BJ (cell line): ENCODE measurements at regions not wholly inside any gene's neighbourhood (a gene's known extent, or its start where the extent isn't known, plus 50 kb on each side); places are given as distances from the start of the nearest gene placed in this dataset.

Experiments used
- CTCF ChIA-PET: fragments of 350-600 bp; formaldehyde crosslinking; extraction: SDS; loops from one replicate; lab custom pipeline; 2021; ENCODE audit warnings: antibody characterized with exemption, inconsistent platforms; lab: Yijun Ruan, JAX
- POLR2A ChIA-PET: fragments of 300-600 bp; sonication (Branson Sonifier 250); formaldehyde crosslinking; extraction: SDS; loops from one replicate; lab custom pipeline; 2021; ENCODE audit warnings: antibody characterized with exemption; lab: Charles Lee
- DNase-seq: peaks from one replicate; pipeline ENCODE4 v3.0.0-alpha.2; 2011; ENCODE audit warnings: low read depth
- H3K27me3 ChIP-seq: 2 replicates; pipeline ENCODE4 v1.6.0; 2011; ENCODE audit warnings: low read length; ENCODE audit not compliant: control insufficient read depth, insufficient read depth
- H3K36me3 ChIP-seq: 2 replicates; pipeline ENCODE4 v1.5.1; 2011; ENCODE audit warnings: low read length; ENCODE audit not compliant: control insufficient read depth, insufficient read depth
- H3K4me3 ChIP-seq: 2 replicates; pipeline ENCODE4 v1.5.1; 2011; ENCODE audit warnings: low read depth, mild to moderate bottlenecking, control low read depth, low read length
- TF ChIP-seq, protein P1 (sequence below): IDR thresholded peaks from 2 replicates; pipeline ENCODE4 v1.5.1; 2011; ENCODE audit warnings: low read depth, mild to moderate bottlenecking, control low read depth, inconsistent platforms, low read length, moderate library complexity; ENCODE audit not compliant: insufficient read depth

DNA sequence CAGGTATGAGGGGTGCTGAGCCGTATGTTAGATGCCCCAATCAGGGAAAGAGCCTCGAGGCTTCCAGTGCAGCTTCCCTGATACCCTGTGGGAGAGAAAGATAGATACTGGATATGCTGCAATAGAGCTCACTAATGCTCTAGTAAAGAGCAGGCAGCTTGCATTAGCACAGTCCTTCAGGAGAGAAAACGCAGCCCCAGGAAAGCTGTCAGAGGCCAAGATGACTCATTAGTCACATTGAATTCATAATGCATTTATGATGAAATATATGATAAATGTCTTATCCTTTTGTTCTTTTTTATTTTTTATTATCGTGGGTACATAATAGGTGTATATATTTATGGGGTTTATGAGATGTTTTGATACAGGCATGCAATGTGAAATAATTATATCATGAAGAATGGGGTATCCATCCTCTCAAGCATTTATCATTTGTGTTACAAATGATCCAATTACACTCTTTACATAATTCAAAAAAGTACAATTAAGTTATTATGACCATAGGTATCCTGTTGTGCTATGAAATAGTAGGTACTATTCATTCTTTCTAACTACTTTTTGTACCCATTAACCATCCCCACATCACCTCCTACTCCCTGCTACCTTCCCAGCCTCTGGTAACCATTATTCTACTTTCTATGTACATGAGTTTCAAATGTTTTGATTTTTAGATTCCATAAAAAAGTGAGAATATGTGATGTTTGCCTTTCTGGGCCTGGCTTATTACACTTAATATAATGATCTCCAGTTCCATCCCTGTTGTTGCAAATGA, 94.5 kb upstream of the TOP3B start:
- no peak for DNase-seq
- Histone ChIP-seq H3K36me3 (no peaks in the 10 kb centered on the region), H3K4me3 (no peak overlapping the region), H3K27me3 (peaks cover 8% of the 10 kb centered on the region)
- TF ChIP-seq, protein P1, sequence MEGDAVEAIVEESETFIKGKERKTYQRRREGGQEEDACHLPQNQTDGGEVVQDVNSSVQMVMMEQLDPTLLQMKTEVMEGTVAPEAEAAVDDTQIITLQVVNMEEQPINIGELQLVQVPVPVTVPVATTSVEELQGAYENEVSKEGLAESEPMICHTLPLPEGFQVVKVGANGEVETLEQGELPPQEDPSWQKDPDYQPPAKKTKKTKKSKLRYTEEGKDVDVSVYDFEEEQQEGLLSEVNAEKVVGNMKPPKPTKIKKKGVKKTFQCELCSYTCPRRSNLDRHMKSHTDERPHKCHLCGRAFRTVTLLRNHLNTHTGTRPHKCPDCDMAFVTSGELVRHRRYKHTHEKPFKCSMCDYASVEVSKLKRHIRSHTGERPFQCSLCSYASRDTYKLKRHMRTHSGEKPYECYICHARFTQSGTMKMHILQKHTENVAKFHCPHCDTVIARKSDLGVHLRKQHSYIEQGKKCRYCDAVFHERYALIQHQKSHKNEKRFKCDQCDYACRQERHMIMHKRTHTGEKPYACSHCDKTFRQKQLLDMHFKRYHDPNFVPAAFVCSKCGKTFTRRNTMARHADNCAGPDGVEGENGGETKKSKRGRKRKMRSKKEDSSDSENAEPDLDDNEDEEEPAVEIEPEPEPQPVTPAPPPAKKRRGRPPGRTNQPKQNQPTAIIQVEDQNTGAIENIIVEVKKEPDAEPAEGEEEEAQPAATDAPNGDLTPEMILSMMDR = no peak
- CTCF ChIA-PET = no interaction called here
- POLR2A ChIA-PET = no interaction called here

DNA sequence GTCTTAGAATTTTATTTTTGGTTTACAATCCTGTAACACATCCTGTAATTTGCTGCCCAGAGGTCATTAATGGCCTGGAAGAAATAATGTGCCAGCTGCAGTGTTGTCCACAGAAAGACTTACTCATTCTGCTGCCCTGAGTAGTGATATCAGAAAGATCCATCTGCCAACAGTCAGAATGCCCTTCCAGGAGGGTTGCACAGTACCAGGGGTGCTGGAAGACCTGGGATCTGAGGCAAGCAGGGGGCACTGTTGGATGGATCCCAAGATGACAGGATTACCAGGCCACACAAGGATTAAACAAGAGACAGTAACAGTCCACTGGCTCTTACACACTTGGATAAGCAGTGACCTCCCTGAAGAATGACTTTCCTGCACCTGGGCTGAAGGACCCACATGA, 93.8 kb upstream of the TOP3B start:
- Histone ChIP-seq H3K36me3 (no peaks in the 10 kb centered on the region), H3K4me3 (no peak overlapping the region), H3K27me3 (peaks cover 10% of the 10 kb centered on the region)
- TF ChIP-seq, protein P1 = no peak
- POLR2A ChIA-PET = no interaction called here
- DNase-seq = no peak
- CTCF ChIA-PET = no interaction called here

DNA sequence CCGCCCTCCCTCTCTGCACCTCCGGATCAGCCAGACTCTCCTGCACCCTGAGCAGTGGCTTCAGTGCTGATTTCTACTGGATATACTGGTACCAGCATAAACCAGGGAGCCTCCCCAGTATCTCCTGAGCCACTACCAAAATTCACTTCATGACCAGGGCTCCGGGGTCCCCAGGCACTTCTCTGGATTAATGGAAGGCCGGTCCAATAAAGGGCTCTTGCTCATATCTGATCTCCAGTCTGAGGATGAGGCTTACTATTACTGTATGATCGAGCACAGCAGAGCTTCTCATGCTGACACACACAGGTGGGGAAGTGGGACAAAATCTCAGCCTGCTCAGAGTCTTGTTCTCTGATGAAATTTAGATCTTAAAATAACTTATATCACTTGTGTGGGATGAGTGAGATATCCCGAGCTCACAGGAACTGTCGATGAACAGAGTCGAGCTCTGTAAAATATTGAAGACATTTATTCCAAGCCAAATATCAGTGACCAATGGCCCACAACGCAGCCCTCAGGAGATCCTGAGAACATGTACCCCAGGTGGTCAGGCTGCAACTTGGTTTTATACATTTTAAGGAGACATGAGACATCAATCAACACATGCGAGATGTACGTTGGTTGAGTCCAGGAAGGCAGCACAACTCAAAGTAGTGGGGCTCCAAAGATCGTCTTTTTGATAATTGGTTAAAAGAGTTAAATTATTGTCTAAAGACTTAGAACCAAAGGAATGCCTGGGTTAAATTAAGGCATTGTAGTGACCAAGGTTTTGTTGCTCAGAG, 93.0 kb upstream of the TOP3B start:
- H3K4me3 ChIP-seq = no peak overlapping the region
- ChIA-PET POLR2A (no interaction called here), CTCF (no interaction called here)
- no peak for DNase-seq
- no peaks in the 10 kb centered on the region for H3K36me3 ChIP-seq
- TF ChIP-seq, protein P1 = no peak
- H3K27me3 ChIP-seq = peaks cover 10% of the 10 kb centered on the region

DNA sequence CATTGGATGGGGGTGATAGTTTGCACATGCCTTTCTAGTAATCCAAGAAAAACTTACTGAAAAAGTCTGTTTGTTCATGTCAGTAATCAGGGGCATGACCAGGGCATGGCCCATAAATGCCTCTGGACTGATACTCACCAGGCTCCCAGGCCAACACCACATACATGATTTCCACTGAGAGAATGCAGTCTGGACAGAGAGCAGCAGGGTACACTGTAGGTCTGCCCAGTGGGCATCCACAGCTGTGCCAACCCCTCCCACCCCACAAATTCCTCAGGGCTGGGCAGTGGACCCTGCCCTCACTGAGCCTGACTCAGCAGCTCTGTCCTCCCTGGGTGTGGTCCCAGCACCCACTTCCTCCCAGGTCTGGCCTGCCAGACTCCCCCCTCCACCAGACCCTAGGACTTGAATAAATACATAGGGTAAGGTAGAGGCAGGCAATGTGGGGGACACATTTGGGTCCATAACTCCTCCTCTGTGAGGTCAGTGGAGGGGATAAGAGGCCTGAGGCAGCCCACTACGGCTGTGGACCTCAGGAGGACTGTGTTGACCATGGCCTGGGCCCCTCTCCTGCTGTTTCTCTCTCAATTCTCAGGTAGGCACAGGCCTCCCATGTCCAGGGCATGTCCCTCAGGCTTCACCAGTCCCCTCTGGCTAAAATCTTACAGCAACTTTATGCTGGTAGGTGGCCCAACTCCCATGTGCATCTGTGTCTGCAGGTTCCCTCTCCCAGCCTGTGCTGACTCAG, 92.2 kb upstream of the TOP3B start:
- no peaks in the 10 kb centered on the region for H3K36me3 ChIP-seq
- ChIA-PET CTCF (interaction anchor here (1.2 kb wide), 1 partner anchor 11 kb away, joined by 3 read pairs; no protein-coding TSS in a partner anchor), POLR2A (no interaction called here)
- DNase-seq = no peak
- H3K27me3 ChIP-seq = peaks cover 10% of the 10 kb centered on the region
- H3K4me3 ChIP-seq = no peak overlapping the region
- TF ChIP-seq, protein P1 = no peak
